ENCODE measurements at regions not wholly inside any gene's neighbourhood (a gene's known extent, or its start where the extent isn't known, plus 50 kb on each side); places are given as distances from the start of the nearest gene placed in this dataset.

DNA sequence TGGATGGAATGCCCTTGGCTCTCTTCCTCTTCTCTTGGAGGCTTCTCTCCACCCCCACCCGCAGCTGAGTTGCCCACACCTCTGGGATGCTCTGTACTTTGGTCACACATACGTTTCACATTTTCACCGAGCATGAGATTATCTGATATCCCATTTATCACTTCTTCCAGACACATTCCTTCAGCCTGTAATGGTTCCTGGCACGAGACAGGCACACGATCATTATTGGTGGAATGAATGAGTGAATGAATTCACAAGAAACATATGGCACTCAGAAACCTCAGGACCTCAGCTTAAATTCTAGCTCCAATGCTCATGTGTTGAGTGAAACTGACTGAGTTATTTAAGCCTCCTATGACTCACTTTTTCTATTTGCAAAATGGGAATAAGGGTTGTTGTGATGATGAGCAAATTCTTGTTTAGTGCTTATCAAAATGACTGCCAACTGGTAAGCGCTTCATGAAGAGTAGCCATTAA is 242.7 kb upstream of the JUN start:
- H3K4me1 ChIP-seq (ENCODE audit: control insufficient read depth, low read depth, low read length), result no peaks in the 10 kb centered on the region
- no peak overlapping the region for H3K4me3 ChIP-seq (ENCODE audit: low read length)
- no peaks in the 10 kb centered on the region for H3K36me3 ChIP-seq (ENCODE audit: control insufficient read depth, low read depth, low read length)
- H3K27me3 ChIP-seq (ENCODE audit: control insufficient read depth, insufficient read depth, low read length), result no peaks in the 10 kb centered on the region
- no peaks in the 10 kb centered on the region for H3K9me3 ChIP-seq (ENCODE audit: control insufficient read depth, low read depth, low read length)
- no peak overlapping the region for H3K9ac ChIP-seq (ENCODE audit: low read length)
- H3K27ac ChIP-seq (ENCODE audit: low read length), result no peak overlapping the region

DNA sequence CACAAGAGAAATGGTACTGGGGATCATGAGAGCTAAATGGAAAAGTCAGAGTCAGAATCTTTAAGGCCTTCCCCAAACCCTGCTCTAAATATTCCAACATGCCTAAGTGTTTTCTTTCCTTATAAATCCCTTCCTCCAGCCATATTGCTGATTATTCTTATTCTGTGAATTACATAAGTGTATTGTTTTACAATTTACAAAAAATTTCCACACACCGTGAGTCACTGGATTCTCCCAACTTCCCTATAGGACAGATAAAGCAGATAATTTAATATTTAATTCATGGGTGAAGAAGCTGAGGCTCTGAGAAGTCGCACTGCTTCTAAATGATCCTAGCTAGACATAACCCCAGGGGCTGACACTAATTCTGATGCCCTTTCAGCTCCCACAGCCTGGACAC is 243.3 kb upstream of the JUN start:
- H3K27me3 ChIP-seq (ENCODE audit: control insufficient read depth, insufficient read depth, low read length), result no peaks in the 10 kb centered on the region
- H3K27ac ChIP-seq (ENCODE audit: low read length), result no peak overlapping the region
- H3K9ac ChIP-seq (ENCODE audit: low read length), result no peak overlapping the region
- H3K9me3 ChIP-seq (ENCODE audit: control insufficient read depth, low read depth, low read length), result no peaks in the 10 kb centered on the region
- H3K36me3 ChIP-seq (ENCODE audit: control insufficient read depth, low read depth, low read length), result no peaks in the 10 kb centered on the region
- H3K4me1 ChIP-seq (ENCODE audit: control insufficient read depth, low read depth, low read length), result no peaks in the 10 kb centered on the region
- no peak overlapping the region for H3K4me3 ChIP-seq (ENCODE audit: low read length)

- H3K4me3 ChIP-seq (ENCODE audit: low read length), result no peak overlapping the region
- H3K4me1 ChIP-seq (ENCODE audit: control insufficient read depth, low read depth, low read length), result no peaks in the 10 kb centered on the region
- H3K27me3 ChIP-seq (ENCODE audit: control insufficient read depth, insufficient read depth, low read length), result no peaks in the 10 kb centered on the region
- H3K9ac ChIP-seq (ENCODE audit: low read length), result no peak overlapping the region
- no peak overlapping the region for H3K27ac ChIP-seq (ENCODE audit: low read length)
- H3K36me3 ChIP-seq (ENCODE audit: control insufficient read depth, low read depth, low read length), result no peaks in the 10 kb centered on the region
- no peaks in the 10 kb centered on the region for H3K9me3 ChIP-seq (ENCODE audit: control insufficient read depth, low read depth, low read length)
Measured at GRCh38 chr1:59028048-59028447, 244.2 kb upstream of the JUN start.

- H3K9me3 ChIP-seq (ENCODE audit: control insufficient read depth, low read depth, low read length), result no peaks in the 10 kb centered on the region
- H3K27ac ChIP-seq (ENCODE audit: low read length), result no peak overlapping the region
- H3K4me1 ChIP-seq (ENCODE audit: control insufficient read depth, low read depth, low read length), result no peaks in the 10 kb centered on the region
- no peak overlapping the region for H3K4me3 ChIP-seq (ENCODE audit: low read length)
- no peak overlapping the region for H3K9ac ChIP-seq (ENCODE audit: low read length)
- H3K36me3 ChIP-seq (ENCODE audit: control insufficient read depth, low read depth, low read length), result no peaks in the 10 kb centered on the region
- H3K27me3 ChIP-seq (ENCODE audit: control insufficient read depth, insufficient read depth, low read length), result no peaks in the 10 kb centered on the region
Measured at GRCh38 chr1:59029411-59030167, 245.7 kb upstream of the JUN start.

- H3K27ac ChIP-seq (ENCODE audit: low read length), result no peak overlapping the region
- H3K9me3 ChIP-seq (ENCODE audit: control insufficient read depth, low read depth, low read length), result no peaks in the 10 kb centered on the region
- no peak overlapping the region for H3K9ac ChIP-seq (ENCODE audit: low read length)
- H3K4me3 ChIP-seq (ENCODE audit: low read length), result no peak overlapping the region
- H3K36me3 ChIP-seq (ENCODE audit: control insufficient read depth, low read depth, low read length), result no peaks in the 10 kb centered on the region
- H3K4me1 ChIP-seq (ENCODE audit: control insufficient read depth, low read depth, low read length), result no peaks in the 10 kb centered on the region
- no peaks in the 10 kb centered on the region for H3K27me3 ChIP-seq (ENCODE audit: control insufficient read depth, insufficient read depth, low read length)
Measured at GRCh38 chr1:59032228-59032627, 248.4 kb upstream of the JUN start.

DNA sequence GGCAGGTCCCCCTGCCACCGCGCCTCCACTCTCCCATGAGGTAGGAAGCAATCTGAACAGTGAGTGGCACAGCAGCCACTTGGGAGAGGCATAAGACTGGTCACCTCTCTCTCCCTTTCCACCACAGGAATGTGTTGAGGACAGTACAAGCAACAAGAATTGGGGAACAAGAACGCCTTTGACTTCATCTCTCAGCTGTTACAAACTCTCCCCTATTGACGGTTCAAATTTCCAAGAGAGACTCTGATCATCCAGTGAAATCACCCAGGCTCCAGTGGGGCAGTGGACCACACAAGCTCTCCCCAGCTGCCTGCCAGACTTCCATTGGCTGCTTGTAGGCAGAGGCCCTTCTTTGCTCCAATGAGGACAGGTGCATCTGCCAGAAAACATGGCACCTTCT is 249.9 kb upstream of the JUN start:
- H3K9ac ChIP-seq (ENCODE audit: low read length), result no peak overlapping the region
- H3K4me1 ChIP-seq (ENCODE audit: control insufficient read depth, low read depth, low read length), result no peaks in the 10 kb centered on the region
- no peaks in the 10 kb centered on the region for H3K36me3 ChIP-seq (ENCODE audit: control insufficient read depth, low read depth, low read length)
- no peaks in the 10 kb centered on the region for H3K9me3 ChIP-seq (ENCODE audit: control insufficient read depth, low read depth, low read length)
- no peak overlapping the region for H3K4me3 ChIP-seq (ENCODE audit: low read length)
- no peaks in the 10 kb centered on the region for H3K27me3 ChIP-seq (ENCODE audit: control insufficient read depth, insufficient read depth, low read length)
- H3K27ac ChIP-seq (ENCODE audit: low read length), result no peak overlapping the region

DNA sequence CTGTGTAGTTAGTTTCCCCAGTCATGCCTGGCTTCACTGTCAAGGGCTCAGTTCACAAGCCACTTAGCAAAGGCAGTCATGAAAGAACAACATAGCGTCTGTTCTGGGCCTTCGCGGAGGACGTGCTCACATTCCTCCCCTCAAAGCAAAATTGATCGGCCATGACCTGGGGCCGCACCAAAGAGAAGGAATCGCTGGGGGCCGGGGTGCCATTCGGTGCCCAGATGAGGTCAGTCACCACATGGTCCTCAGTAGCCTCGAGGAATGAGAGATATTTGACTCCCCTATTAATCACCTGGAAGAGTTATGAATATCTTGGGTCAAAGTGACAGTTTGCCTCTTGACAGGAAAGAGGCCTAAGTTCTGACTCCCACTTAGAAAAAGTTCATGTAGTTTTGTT is 251.1 kb upstream of the JUN start:
- Histone ChIP-seq H3K27me3 (ENCODE audit: control insufficient read depth, insufficient read depth, low read length) (no peaks in the 10 kb centered on the region), H3K9me3 (ENCODE audit: control insufficient read depth, low read depth, low read length) (no peaks in the 10 kb centered on the region), H3K4me3 (ENCODE audit: low read length) (no peak overlapping the region), H3K27ac (ENCODE audit: low read length) (no peak overlapping the region), H3K4me1 (ENCODE audit: control insufficient read depth, low read depth, low read length) (no peaks in the 10 kb centered on the region), H3K9ac (ENCODE audit: low read length) (no peak overlapping the region), H3K36me3 (ENCODE audit: control insufficient read depth, low read depth, low read length) (no peaks in the 10 kb centered on the region)

- Histone ChIP-seq H3K36me3 (ENCODE audit: control insufficient read depth, low read depth, low read length) (no peaks in the 10 kb centered on the region), H3K4me1 (ENCODE audit: control insufficient read depth, low read depth, low read length) (no peaks in the 10 kb centered on the region), H3K27ac (ENCODE audit: low read length) (no peak overlapping the region)
Measured at GRCh38 chr1:59039551-59039950, 255.7 kb upstream of the JUN start.

GRCh38 chr1:59040486-59040885 is 256.4 kb upstream of the FGGY start:
- no peak overlapping the region for H3K9ac ChIP-seq (ENCODE audit: low read length)
- no peak overlapping the region for H3K27ac ChIP-seq (ENCODE audit: low read length)
- H3K4me1 ChIP-seq (ENCODE audit: control insufficient read depth, low read depth, low read length), result no peaks in the 10 kb centered on the region

More at GRCh38 chr1:59039551-59039950, 255.7 kb upstream of the JUN start:
- Histone ChIP-seq H3K9me3 (ENCODE audit: control insufficient read depth, low read depth, low read length) (no peaks in the 10 kb centered on the region), H3K4me3 (ENCODE audit: low read length) (no peak overlapping the region), H3K27me3 (ENCODE audit: control insufficient read depth, insufficient read depth, low read length) (no peaks in the 10 kb centered on the region), H3K9ac (ENCODE audit: low read length) (no peak overlapping the region)

GRCh38 chr1:59041646-59042277 is 255.1 kb upstream of the FGGY start:
- Histone ChIP-seq H3K4me1 (ENCODE audit: control insufficient read depth, low read depth, low read length) (no peaks in the 10 kb centered on the region), H3K27ac (ENCODE audit: low read length) (no peak overlapping the region), H3K4me3 (ENCODE audit: low read length) (no peak overlapping the region), H3K27me3 (ENCODE audit: control insufficient read depth, insufficient read depth, low read length) (no peaks in the 10 kb centered on the region), H3K9me3 (ENCODE audit: control insufficient read depth, low read depth, low read length) (no peaks in the 10 kb centered on the region), H3K9ac (ENCODE audit: low read length) (no peak overlapping the region), H3K36me3 (ENCODE audit: control insufficient read depth, low read depth, low read length) (no peaks in the 10 kb centered on the region)

More at GRCh38 chr1:59040486-59040885, 256.4 kb upstream of the FGGY start:
- Histone ChIP-seq H3K27me3 (ENCODE audit: control insufficient read depth, insufficient read depth, low read length) (no peaks in the 10 kb centered on the region), H3K9me3 (ENCODE audit: control insufficient read depth, low read depth, low read length) (no peaks in the 10 kb centered on the region), H3K4me3 (ENCODE audit: low read length) (no peak overlapping the region), H3K36me3 (ENCODE audit: control insufficient read depth, low read depth, low read length) (no peaks in the 10 kb centered on the region)

DNA sequence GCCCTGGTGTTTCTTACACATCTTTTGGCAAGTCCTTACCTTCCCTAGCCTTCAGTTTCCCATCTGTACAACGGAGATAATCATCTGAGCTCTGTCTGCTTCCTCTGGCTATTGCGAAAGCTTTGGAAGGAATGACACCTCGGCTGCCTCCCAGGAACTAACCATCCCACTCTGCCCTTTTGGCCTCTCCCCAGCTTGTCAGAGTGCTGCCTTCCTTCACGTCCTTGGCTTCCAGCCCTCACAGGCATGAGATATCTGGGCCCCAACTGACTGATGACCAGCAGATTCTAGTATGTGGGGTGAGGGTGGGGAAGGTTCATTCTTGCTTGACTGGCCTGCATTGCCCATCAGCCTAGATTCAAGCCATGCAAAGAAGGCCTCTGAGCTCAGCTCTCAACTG is 253.1 kb upstream of the FGGY start:
- Histone ChIP-seq H3K4me3 (ENCODE audit: low read length) (no peak overlapping the region), H3K4me1 (ENCODE audit: control insufficient read depth, low read depth, low read length) (no peaks in the 10 kb centered on the region)

More for the DNA sequence above, 253.1 kb upstream of the FGGY start:
- Histone ChIP-seq H3K27me3 (ENCODE audit: control insufficient read depth, insufficient read depth, low read length) (no peaks in the 10 kb centered on the region), H3K27ac (ENCODE audit: low read length) (no peak overlapping the region), H3K9ac (ENCODE audit: low read length) (no peak overlapping the region), H3K9me3 (ENCODE audit: control insufficient read depth, low read depth, low read length) (no peaks in the 10 kb centered on the region), H3K36me3 (ENCODE audit: control insufficient read depth, low read depth, low read length) (no peaks in the 10 kb centered on the region)
